ENCODE measurements at regions not wholly inside any gene's neighbourhood (a gene's known extent, or its start where the extent isn't known, plus 50 kb on each side); places are given as distances from the start of the nearest gene placed in this dataset.

DNA sequence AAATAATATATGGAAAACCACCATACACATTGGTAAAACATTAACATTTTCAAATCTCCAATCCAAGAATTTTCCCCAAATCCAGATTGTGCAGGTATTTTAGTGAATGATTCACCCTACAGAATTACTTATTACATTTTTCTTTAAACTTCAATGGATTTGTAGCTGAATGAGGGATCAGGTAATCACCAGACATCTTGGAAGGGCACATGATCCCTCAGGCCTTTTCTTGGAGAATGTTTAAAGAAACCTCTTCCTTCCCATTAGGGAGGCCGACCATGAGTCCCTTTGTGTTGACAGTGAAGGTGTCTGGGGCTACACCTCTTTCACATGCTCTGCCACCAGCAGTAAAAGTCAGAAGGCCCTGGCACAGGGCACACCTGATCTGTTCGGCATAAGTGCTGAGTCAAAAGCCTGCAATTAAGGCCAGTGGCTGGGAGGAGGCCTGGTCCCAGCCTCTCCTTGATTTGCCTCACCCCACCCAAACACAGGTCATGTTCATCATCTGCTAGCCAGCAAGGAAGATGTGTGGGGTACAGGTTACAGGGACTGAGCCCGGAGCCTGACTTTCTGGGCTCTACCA lies 207.7 kb downstream of the SNX10 start:
- no CpG with 5 or more reads among the region's 3 CpGs for WGBS (ENCODE audit: insufficient coverage, insufficient read length)
- Histone ChIP-seq H3K27me3 (ENCODE audit: control insufficient read depth, insufficient read depth, low read length) (no peaks in the 10 kb centered on the region), H3K27ac (ENCODE audit: low read length) (no peak overlapping the region), H3K36me3 (ENCODE audit: control insufficient read depth, insufficient read depth, low read length) (no peaks in the 10 kb centered on the region), H3K9me3 (ENCODE audit: control insufficient read depth, insufficient read depth, low read length) (no peaks in the 10 kb centered on the region), H3K4me3 (ENCODE audit: low read length) (no peak overlapping the region), H3K4me1 (ENCODE audit: control insufficient read depth, insufficient read depth, low read length) (peaks cover 1% of the 10 kb centered on the region; the same call in 1 of the 2 replicates)
- no peak for DNase-seq (ENCODE audit: low read depth, low spot score)

DNA sequence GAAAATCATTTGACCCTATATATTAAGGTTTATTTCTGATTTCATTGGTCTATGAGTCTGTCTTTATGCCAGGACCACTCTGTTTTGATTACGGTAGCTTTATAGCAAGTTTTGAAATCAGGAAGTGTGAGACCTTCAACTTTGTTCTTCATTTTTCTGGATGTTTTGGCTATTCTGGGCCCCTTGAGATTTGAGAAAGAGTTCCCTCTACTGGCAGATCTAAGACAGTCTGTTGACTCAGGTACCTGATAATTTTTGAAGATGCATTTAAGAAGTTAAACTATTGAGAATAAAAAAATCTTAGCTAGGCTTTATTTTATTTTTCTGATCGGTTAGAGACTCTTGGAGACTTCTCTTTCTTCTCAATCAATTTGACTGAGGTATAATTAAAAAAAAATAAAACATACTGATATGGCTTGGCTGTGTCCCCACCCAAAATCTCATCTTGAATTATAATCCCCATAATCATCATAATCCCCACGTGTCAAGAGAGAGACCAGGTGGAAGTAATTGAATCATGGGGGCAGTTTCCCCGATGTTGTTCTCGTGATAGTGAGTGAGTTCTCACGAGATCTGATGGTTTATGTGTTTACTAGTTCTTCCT lies 209.2 kb downstream of the SNX10 start:
- DNase-seq (ENCODE audit: low read depth, low spot score), result no peak
- Histone ChIP-seq H3K36me3 (ENCODE audit: control insufficient read depth, insufficient read depth, low read length) (no peaks in the 10 kb centered on the region), H3K27me3 (ENCODE audit: control insufficient read depth, insufficient read depth, low read length) (no peaks in the 10 kb centered on the region), H3K27ac (ENCODE audit: low read length) (no peak overlapping the region), H3K4me3 (ENCODE audit: low read length) (no peak overlapping the region), H3K4me1 (ENCODE audit: control insufficient read depth, insufficient read depth, low read length) (peaks cover 1% of the 10 kb centered on the region; the same call in 1 of the 2 replicates), H3K9me3 (ENCODE audit: control insufficient read depth, insufficient read depth, low read length) (no peaks in the 10 kb centered on the region)
- WGBS (ENCODE audit: insufficient coverage, insufficient read length), result no CpG with 5 or more reads among the region's 6 CpGs

DNA sequence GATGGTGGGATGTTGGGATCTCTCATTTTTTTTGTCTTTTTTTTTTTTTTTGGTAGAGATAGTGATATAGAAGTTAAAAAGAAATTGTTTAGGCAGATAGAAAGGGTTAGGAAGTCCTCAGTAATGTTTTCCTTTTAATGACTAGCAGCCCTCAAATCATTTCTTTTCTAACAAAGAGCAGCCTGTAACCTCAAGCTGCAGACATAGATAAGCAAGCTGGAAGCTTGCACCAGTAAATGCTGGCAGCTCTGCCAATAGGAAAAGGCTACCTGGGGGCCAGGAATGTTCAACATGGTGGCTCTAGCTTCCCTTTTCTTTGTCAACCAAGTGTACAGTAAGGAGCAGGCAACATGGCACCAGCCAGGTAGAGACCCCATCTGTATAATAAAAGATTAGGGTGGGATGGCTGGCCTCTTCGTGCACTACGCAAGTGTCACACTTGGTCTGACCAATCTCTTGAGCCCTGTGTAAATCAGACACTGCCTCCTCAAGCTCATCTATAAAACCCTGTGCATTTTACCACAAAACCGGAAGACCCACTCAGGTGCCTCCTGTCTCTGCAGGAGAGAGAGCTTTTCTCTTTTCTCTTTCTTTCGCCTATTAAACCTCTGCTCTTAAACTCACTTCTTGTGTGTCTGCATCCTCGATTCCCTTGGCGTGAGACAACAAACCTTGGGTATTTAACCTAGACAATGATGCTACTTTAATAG lies 212.9 kb downstream of the SNX10 start:
- no peaks in the 10 kb centered on the region for H3K27me3 ChIP-seq (ENCODE audit: control insufficient read depth, insufficient read depth, low read length)
- no peak overlapping the region for H3K27ac ChIP-seq (ENCODE audit: low read length)
- no peak overlapping the region for H3K4me3 ChIP-seq (ENCODE audit: low read length)
- no peak for DNase-seq (ENCODE audit: low read depth, low spot score)
- H3K9me3 ChIP-seq (ENCODE audit: control insufficient read depth, insufficient read depth, low read length), result no peaks in the 10 kb centered on the region
- peaks cover 3% of the 10 kb centered on the region; the same call in 1 of the 2 replicates for H3K4me1 ChIP-seq (ENCODE audit: control insufficient read depth, insufficient read depth, low read length)
- no peaks in the 10 kb centered on the region for H3K36me3 ChIP-seq (ENCODE audit: control insufficient read depth, insufficient read depth, low read length)
- no CpG with 5 or more reads among the region's 6 CpGs for WGBS (ENCODE audit: insufficient coverage, insufficient read length)

DNA sequence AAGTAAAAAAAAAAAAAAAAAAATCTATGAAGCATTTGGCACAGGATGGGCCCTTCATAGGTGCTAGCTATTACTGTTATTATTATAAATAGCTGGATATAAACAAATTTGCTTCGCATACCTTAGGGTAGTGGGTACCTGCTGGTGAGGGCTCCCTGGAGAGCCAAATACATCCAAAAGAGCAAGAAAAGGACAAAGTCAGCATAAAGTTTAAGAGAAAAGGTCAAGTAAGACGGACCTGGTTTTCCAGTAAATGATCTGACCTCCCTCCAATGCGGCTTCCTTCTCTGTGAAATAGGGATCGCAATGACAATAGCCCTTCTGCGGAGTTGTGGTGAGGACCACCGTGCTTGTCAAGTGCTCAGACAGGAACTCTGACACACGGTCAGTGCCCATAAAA lies 214.5 kb downstream of the SNX10 start:
- H3K9me3 ChIP-seq (ENCODE audit: control insufficient read depth, insufficient read depth, low read length), result no peaks in the 10 kb centered on the region
- no CpG with 5 or more reads among the region's 7 CpGs for WGBS (ENCODE audit: insufficient coverage, insufficient read length)
- H3K4me1 ChIP-seq (ENCODE audit: control insufficient read depth, insufficient read depth, low read length), result peaks cover 3% of the 10 kb centered on the region; the same call in 1 of the 2 replicates

DNA sequence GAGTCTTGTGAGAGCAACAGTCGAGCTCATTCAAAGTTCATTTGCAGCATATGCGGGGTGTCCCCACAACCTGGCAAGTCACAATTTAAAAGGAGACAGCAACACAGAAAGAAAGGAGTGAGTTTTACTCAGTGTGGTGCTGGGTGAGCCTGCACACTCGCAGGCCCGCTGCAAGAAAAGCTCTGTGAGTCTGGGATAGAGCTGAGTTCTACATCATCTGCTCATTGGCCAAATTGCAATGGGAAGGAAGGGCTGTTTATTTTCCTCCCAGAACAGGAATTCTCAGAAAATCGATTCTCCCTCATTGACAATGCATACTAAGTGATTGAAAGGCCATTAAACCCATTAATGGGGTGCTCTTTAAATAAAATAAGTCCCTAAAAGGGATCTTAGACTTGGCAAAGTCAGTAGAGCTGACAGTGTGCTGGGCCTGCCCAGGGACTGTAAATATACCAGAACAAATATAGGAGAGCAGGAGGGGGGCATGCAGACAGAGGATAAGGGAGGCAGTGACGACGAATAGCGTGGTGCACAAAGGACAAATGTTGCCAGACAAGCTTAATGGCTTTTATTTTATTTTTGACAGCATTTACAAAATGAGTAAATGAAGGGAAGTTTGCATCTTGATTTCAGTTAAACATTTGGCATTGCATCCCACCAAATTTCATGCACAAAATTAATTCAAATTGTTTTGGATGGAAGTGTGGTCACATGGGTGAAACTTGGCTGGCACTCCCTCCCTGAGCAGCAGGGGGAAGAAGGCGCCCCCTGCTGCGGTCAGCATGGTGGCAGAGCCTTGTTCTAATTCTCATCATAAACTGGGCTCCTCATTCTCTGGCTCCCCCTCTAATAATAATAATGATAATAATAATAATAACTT lies 215.7 kb downstream of the SNX10 start:
- Histone ChIP-seq H3K27ac (ENCODE audit: low read length) (no peak overlapping the region), H3K36me3 (ENCODE audit: control insufficient read depth, insufficient read depth, low read length) (no peaks in the 10 kb centered on the region), H3K27me3 (ENCODE audit: control insufficient read depth, insufficient read depth, low read length) (no peaks in the 10 kb centered on the region), H3K4me3 (ENCODE audit: low read length) (no peak overlapping the region), H3K4me1 (ENCODE audit: control insufficient read depth, insufficient read depth, low read length) (peaks cover 3% of the 10 kb centered on the region; the same call in 1 of the 2 replicates), H3K9me3 (ENCODE audit: control insufficient read depth, insufficient read depth, low read length) (no peaks in the 10 kb centered on the region)
- WGBS (ENCODE audit: insufficient coverage, insufficient read length), result no CpG with 5 or more reads among the region's 10 CpGs
- no peak for DNase-seq (ENCODE audit: low read depth, low spot score)

More for the DNA sequence above, 214.5 kb downstream of the SNX10 start:
- H3K4me3 ChIP-seq (ENCODE audit: low read length), result no peak overlapping the region
- H3K27ac ChIP-seq (ENCODE audit: low read length), result no peak overlapping the region
- no peak for DNase-seq (ENCODE audit: low read depth, low spot score)
- no peaks in the 10 kb centered on the region for H3K36me3 ChIP-seq (ENCODE audit: control insufficient read depth, insufficient read depth, low read length)
- no peaks in the 10 kb centered on the region for H3K27me3 ChIP-seq (ENCODE audit: control insufficient read depth, insufficient read depth, low read length)

DNA sequence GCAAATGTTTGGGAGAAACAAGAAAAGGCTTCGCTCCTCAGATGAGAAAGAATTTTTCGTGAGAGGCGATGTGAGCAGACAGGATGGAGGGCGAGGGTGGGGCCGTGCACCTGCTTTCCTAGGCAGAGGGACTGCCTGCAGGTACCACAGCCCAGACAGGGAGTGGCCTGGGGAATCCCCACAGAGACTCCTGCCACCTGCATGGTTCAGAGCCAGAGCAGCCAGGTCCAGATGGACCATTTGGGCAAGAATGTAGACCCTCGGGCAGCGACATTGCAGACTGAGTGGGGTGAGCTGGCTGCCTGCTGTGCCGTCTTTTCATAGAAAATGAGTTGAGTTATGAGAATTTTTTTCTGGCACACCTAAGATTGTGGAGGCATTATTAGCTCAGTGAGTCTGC lies 216.8 kb downstream of the SNX10 start:
- Histone ChIP-seq H3K4me3 (ENCODE audit: low read length) (no peak overlapping the region), H3K4me1 (ENCODE audit: control insufficient read depth, insufficient read depth, low read length) (peaks cover 3% of the 10 kb centered on the region; the same call in 1 of the 2 replicates), H3K27me3 (ENCODE audit: control insufficient read depth, insufficient read depth, low read length) (no peaks in the 10 kb centered on the region), H3K9me3 (ENCODE audit: control insufficient read depth, insufficient read depth, low read length) (no peaks in the 10 kb centered on the region), H3K27ac (ENCODE audit: low read length) (no peak overlapping the region), H3K36me3 (ENCODE audit: control insufficient read depth, insufficient read depth, low read length) (no peaks in the 10 kb centered on the region)
- no CpG with 5 or more reads among the region's 8 CpGs for WGBS (ENCODE audit: insufficient coverage, insufficient read length)
- DNase-seq (ENCODE audit: low read depth, low spot score), result no peak

DNA sequence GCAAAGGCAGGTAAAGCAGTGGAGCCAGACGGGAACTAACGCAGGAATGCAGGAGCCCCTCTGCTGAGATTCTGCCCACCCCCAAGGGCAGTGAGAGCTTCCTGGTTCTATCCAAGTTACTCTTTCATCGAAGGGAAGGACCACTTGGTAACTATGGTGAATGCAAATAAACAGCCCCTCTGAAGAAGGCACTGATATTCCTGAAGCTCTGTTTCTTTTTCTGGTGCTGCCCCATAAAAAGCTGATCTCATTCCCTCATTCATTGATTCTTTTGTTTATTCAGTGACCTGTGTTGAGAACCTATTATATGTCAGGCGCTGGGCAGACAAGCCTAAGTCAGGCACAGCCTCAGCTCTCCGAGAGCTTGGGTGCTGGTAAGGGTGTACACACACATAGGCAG lies 217.3 kb downstream of the SNX10 start:
- H3K27ac ChIP-seq (ENCODE audit: low read length), result no peak overlapping the region
- no CpG with 5 or more reads among the region's 5 CpGs for WGBS (ENCODE audit: insufficient coverage, insufficient read length)
- no peaks in the 10 kb centered on the region for H3K36me3 ChIP-seq (ENCODE audit: control insufficient read depth, insufficient read depth, low read length)
- H3K4me3 ChIP-seq (ENCODE audit: low read length), result no peak overlapping the region
- DNase-seq (ENCODE audit: low read depth, low spot score), result no peak
- no peaks in the 10 kb centered on the region for H3K9me3 ChIP-seq (ENCODE audit: control insufficient read depth, insufficient read depth, low read length)
- no peaks in the 10 kb centered on the region for H3K27me3 ChIP-seq (ENCODE audit: control insufficient read depth, insufficient read depth, low read length)
- peaks cover 3% of the 10 kb centered on the region; the same call in 1 of the 2 replicates for H3K4me1 ChIP-seq (ENCODE audit: control insufficient read depth, insufficient read depth, low read length)

DNA sequence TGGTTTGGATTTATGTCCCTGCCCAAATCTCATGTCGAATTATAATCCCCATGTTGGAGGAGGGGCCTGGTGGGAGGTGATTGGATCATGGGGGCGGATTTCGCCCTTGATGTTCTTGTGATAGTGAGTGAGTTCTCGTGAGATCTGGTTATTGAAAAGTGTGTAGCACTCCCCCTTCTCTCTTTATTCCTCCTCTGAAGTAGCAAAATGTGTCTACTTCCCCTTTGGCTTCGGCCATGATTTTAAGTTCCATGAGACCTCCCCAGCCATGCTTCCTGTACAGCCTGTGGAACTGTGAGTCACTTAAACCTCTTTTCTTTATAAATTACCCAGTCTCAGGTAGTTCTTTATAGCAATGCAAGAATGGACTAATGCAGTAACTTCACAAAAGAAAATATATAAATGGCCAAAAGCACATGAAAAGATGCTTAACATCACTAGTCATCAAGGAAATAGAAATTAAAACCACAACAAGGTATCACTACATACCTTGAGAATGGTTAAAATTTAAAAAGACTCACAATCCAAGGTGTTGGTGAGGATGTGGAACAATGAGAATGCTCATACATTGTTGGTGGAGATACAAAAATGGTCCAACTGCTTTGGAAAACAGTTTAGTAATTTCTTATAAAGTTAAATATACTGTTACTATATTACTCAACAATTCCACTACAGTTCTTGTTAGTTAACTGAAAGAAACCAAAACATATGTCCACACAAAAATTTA lies 218.7 kb downstream of the SNX10 start:
- H3K4me1 ChIP-seq (ENCODE audit: control insufficient read depth, insufficient read depth, low read length), result peaks cover 3% of the 10 kb centered on the region; the same call in 1 of the 2 replicates
- no peaks in the 10 kb centered on the region for H3K9me3 ChIP-seq (ENCODE audit: control insufficient read depth, insufficient read depth, low read length)
- no peaks in the 10 kb centered on the region for H3K36me3 ChIP-seq (ENCODE audit: control insufficient read depth, insufficient read depth, low read length)
- no peaks in the 10 kb centered on the region for H3K27me3 ChIP-seq (ENCODE audit: control insufficient read depth, insufficient read depth, low read length)
- no CpG with 5 or more reads among the region's 5 CpGs for WGBS (ENCODE audit: insufficient coverage, insufficient read length)
- DNase-seq (ENCODE audit: low read depth, low spot score), result no peak
- H3K27ac ChIP-seq (ENCODE audit: low read length), result no peak overlapping the region
- H3K4me3 ChIP-seq (ENCODE audit: low read length), result no peak overlapping the region

DNA sequence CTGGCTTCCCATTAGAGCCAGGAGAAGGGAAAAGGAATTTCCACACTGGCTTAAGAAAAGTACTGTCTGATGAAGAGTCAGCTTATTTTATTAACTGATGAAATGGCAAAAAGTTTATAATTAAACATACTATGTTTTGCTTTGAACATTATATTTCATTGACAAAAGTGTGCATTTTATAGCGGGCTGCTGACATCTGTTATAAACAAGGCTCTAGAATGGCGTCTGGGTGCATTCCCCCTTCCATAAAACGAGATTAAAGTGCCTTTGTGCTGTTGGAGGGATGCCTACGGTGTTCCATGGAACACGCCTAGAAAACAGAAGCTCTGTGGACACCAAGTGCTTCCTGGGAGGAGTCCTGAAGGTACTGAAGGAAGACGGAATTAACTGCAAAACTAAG lies 220.2 kb downstream of the SNX10 start:
- no peaks in the 10 kb centered on the region for H3K36me3 ChIP-seq (ENCODE audit: control insufficient read depth, insufficient read depth, low read length)
- no peak overlapping the region for H3K27ac ChIP-seq (ENCODE audit: low read length)
- WGBS (ENCODE audit: insufficient coverage, insufficient read length), result no CpG with 5 or more reads among the region's 6 CpGs
- H3K9me3 ChIP-seq (ENCODE audit: control insufficient read depth, insufficient read depth, low read length), result no peaks in the 10 kb centered on the region
- no peaks in the 10 kb centered on the region for H3K27me3 ChIP-seq (ENCODE audit: control insufficient read depth, insufficient read depth, low read length)
- no peak for DNase-seq (ENCODE audit: low read depth, low spot score)
- no peak overlapping the region for H3K4me3 ChIP-seq (ENCODE audit: low read length)
- peaks cover 3% of the 10 kb centered on the region; the same call in 1 of the 2 replicates for H3K4me1 ChIP-seq (ENCODE audit: control insufficient read depth, insufficient read depth, low read length)
